NB4 (cell line): ENCODE measurements at regions not wholly inside any gene's neighbourhood (a gene's known extent, or its start where the extent isn't known, plus 50 kb on each side); places are given as distances from the start of the nearest gene placed in this dataset.

Experiments used
- CTCF ChIP-seq: IDR thresholded peaks from one replicate; pipeline ENCODE4 v1.5.1; 2012; ENCODE audit warnings: low read depth, low read length
- MAX ChIP-seq: IDR thresholded peaks from 2 replicates; pipeline ENCODE4 v1.6.1; 2011; ENCODE audit warnings: low read depth, low read length
- MYC ChIP-seq: IDR thresholded peaks from 2 replicates; pipeline ENCODE4 v1.6.1; 2011; ENCODE audit warnings: low read depth, low read length
- POLR2A ChIP-seq: IDR thresholded peaks from 2 replicates; pipeline ENCODE4 v1.6.1; 2011; ENCODE audit warnings: mild to moderate bottlenecking; ENCODE audit not compliant: insufficient read length; ENCODE audit errors: extremely low read depth

DNA sequence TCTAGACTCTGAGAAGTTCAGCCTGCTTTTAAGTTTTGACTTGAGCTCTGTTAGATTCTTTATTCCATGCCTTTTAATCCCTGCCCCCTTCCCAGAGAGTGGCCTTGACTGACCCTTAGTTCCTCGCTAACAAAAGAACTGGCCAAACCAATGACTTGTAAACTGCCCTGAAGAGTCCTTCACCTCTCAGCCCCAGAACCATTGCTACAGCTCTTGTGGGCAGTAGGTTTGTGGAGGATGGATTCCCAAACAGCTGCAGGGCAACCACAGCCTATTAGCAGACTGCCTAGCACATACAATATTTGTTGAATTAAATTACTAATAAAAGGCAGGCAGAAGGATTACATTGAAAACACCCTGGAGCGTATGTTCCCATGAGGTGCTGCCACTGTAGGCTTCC, 163.9 kb downstream of the MAIP1 start:
- TF ChIP-seq CTCF (no peak), POLR2A (no peak), MYC (no peak), MAX (no peak)
